HG03095 (cell line): ENCODE measurements at regions not wholly inside any gene's neighbourhood (a gene's known extent, or its start where the extent isn't known, plus 50 kb on each side); places are given as distances from the start of the nearest gene placed in this dataset.
A peak's percentile ranks its signal among the peaks of the same experiment; 100 is the strongest.

Source experiments
- ATAC-seq: cut with Tn5 transposase; IDR thresholded peaks from one replicate; pipeline ENCODE4 v1.9.1; 2021; ENCODE audit warnings: moderate library complexity; ENCODE audit not compliant: unreplicated experiment

DNA sequence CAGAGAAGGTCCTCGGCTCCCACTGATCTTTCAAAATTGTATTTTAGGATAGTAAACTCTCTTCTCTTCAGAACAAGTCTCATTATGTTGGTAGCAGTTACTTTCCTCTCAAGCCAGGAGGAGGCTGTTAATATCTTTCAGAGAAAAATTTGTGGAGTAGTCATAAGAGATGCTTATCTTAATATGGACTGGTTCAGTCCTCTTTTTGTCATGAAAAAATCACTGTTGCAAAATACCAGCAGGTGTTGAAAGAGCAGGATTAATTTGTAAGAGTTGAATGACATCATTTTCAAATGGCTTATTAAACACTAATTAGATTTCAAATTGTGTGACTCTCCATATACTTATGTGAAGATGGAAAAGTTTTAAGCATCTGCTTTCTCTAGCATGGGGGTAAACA, 662.5 kb downstream of the POM121L12 start:
- no peak for ATAC-seq

GRCh38 chr7:53699215-53699837, 663.9 kb downstream of the POM121L12 start:
- ATAC-seq: no peak

DNA sequence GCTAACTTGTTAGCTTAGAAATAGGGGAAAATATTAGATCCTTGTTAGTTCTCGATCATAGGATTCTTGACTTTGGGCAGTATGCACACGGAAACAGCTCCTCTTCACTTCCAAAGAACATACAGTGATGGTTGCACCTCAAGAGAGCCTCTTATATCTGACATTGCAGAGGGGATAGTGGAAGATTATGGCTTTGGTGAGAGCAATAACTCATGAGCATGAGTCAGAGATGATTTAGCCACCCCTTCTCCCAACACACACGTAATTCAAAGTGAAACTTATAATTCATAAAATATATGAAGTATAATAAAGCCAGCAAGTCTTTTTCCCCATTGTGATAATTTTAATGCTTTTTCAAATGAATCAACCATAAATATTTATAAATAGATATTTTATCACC, 683.7 kb downstream of the POM121L12 start:
- no peak for ATAC-seq

DNA sequence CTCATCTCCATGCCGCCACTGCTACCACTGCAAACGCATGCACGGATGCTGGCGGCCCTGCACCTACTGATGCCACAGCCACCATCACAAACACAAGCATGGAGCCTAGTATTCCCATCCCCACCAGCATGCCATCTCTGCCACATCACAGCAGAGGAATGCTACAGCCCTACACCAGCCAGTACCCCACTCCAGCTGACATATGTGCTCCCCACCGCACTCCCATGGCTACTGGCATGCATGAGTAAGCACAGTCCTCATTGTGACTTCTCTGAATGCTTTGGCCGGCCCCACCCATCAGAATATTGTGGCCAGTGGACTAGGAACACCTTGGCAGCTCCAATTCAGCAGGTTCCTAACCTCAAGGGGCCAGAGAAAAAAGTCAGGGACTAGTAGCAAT, 705.5 kb downstream of the POM121L12 start:
- ATAC-seq: no peak

- no peak for ATAC-seq
These were observed 708.4 kb downstream of the POM121L12 start for GRCh38 chr7:53743697-53744402.

GRCh38 chr7:53744403-53744760, 708.9 kb downstream of the POM121L12 start:
- no peak for ATAC-seq

GRCh38 chr7:53756946-53757345, 721.5 kb downstream of the POM121L12 start:
- ATAC-seq: no peak

DNA sequence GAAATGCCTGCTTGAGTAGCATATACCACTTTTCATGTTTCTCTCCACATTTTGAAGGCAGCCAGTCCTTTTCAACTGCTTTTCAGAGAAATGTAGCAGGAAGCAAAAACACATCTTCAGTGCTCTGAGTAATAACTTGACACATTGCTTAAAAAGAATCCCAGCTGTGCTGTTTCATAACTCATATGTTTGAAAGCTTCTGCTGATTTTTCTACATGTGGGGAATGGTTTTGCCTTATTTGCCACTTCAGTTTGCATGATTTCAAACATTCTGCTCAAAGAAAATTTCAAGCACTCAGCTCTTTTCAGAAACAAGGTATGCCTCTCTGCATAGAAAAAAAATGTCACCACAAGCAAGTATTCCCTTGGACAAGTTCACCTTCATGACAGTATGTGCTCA, 732.8 kb downstream of the POM121L12 start:
- no peak for ATAC-seq

- no peak for ATAC-seq
These were observed 736.3 kb downstream of the POM121L12 start for GRCh38 chr7:53771701-53772100.

DNA sequence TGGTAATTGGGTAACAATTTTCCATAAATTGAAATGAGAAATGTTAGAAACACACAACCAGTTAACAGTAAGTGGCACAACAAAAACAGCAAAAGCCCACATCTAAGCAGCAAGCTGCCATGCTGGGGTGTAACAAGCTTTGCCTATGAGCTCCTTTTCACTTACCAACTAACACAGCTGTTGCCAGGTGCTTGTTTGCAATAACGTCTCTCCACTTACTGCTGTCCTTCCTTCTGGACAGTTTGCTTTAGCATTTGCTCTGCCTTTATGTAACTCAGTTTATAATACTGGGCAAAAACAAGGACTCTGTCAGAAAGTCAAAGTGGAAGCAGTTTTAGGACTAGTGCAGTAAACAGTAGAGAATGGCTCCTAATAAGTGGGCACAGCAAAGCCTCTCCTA, 740.9 kb downstream of the POM121L12 start:
- ATAC-seq: no peak

DNA sequence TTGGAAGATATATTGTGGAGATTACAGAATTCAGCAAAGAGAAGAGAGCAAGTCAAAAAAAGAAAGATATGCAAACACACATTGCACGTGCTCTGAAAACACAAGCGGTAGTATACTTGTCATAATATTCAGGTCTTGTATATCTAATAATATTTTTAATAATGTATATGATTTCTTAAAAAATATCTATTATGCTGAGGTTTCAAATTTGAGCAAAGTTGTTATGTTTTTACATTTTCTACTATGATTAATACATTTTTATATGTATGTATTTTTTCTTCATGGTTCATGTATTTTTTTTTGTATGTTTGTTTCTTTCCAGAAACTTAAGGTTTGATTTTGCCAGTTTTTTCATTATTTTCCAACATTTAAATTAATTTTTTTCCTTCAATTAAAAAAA, 752.4 kb upstream of the VSTM2A start:
- no peak for ATAC-seq

DNA sequence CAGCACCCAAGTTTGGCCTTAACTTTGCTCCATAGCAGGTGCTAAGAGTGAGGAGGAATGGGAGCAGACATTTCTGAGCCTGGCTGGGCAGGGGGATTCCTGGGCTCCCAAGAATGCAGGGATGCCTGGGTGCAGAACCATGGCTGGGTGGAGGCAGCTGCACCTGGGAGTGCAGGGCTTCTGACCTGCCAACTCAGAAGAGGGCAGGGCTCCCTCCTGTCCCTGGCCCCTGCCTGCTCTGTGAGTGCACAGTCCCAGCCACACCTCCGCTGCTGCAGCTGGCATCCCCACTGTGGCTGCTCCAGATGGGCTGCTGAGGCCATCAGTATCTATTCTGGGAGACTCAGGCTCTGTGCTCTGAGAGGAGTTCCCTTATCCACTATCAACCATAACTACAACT, 747.4 kb upstream of the VSTM2A start:
- no peak for ATAC-seq

GRCh38 chr7:53800746-53801145, 741.4 kb upstream of the VSTM2A start:
- no peak for ATAC-seq

GRCh38 chr7:53806119-53806518, 736.1 kb upstream of the VSTM2A start:
- no peak for ATAC-seq

- peak; percentile 84 for ATAC-seq
These were observed 730.6 kb upstream of the VSTM2A start for GRCh38 chr7:53811555-53812079.

DNA sequence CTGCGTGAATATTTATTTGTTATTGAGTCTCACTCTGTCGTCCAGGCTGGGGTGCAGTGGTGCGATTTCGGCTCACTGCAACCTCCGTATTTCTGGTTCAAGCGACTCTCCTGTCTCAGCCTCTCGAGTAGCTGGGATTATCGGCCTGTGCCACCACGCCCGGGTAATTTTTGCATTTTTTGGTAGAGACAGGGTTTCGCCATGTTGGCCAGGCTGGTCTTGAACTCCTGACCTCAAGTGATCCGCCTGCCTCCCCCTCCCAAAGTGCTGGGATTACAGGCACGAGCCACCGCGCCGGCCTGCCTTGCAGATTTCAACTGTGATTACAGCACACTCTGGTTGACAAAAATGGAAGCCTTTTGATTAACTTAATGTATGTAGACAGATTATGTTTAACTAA, 730.0 kb upstream of the VSTM2A start:
- ATAC-seq: no peak

DNA sequence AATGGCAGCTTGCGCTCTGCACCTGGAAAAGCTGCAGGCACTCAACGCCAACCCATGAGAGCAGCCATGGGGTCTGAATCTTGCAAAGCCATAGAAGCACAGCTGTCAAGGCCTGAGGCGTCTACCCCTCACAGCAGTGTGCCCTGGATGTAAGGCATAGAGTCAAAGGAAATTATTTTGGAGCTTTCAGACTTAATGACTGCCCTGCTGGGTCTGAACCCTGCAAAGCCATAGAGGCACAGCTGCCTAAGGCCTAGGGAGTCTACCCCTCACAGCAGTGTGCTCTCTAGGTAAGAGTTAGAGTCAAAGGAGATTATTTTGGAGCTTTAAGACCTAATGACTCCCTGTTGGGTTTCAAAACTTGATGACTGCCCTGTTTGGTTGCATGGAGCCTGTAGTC, 706.9 kb upstream of the VSTM2A start:
- ATAC-seq: no peak

DNA sequence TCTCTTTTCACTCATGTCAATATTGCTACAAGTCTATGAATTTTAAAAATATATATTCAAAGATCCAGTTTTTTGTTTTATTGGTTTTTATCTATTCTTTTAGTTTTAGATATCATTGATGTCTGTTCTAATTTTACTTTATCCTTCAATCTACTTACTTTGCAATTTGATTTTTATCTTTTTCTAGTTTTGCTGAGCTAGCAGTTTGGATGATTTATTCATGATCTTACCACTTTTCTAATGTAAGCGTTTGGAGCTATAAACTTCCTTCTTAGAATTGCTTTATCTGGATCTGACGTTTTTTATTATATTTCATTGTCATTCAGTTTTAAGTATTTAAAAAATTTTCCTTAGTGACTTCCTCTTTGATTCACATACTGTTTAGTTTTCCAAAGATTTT, 664.5 kb upstream of the VSTM2A start:
- no peak for ATAC-seq

- no peak for ATAC-seq
These were observed 641.2 kb upstream of the VSTM2A start for GRCh38 chr7:53900856-53901528.

- no peak for ATAC-seq
These were observed 637.8 kb upstream of the VSTM2A start for GRCh38 chr7:53904355-53904754.

- no peak for ATAC-seq
These were observed 624.5 kb upstream of the VSTM2A start for GRCh38 chr7:53917637-53918036.

DNA sequence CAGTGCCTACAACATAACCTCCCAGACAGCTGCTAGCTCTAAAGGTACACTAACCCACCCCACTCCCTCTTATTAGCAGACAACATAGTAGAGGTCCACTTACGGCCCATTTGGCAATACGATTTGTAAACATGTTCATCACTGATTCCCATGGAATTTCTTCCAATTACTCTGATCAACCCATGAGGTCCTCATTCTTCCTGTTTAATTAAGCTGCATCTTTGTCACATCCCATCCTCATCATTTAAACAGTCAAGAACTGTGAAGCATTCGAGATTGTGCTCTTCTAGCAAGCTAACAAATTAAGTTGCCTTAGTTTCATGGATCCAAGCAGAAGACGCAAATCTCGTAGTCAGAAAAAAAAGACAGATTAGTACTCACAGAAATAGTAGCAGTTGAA, 622.2 kb upstream of the VSTM2A start:
- no peak for ATAC-seq
